ENCODE measurements at regions not wholly inside any gene's neighbourhood (a gene's known extent, or its start where the extent isn't known, plus 50 kb on each side); places are given as distances from the start of the nearest gene placed in this dataset.
"Not testable (repeated sequence)": the region's sequence is repeated elsewhere in the genome, so short reads cannot be mapped to it uniquely, and the experiment has no call there.

DNA sequence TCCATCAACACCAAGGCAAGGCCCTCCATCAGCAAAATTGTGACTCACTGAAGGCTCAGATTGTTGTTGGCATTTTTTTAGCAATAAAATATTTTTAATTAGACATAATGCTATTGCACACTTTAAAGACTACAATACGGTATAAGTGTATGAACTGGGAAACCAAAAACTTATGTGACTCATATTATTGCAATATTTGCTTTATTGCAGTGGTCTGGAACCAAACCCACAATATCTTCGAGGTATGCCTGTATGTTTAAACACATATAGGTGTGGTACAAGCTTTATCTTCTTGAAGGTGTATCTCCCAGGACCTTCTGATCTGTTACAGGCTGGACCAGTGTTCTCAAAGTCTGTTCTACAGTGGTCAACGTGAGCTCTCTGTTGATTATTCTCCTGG, 142.3 kb upstream of the FNDC3A start:
- H3K36me3 ChIP-seq, result no peaks in the 10 kb centered on the region
- DNase-seq, result no peak
- H3K9me3 ChIP-seq, result no peaks in the 10 kb centered on the region; the same call in 1 of the 2 replicates
- TF ChIP-seq, protein P1, sequence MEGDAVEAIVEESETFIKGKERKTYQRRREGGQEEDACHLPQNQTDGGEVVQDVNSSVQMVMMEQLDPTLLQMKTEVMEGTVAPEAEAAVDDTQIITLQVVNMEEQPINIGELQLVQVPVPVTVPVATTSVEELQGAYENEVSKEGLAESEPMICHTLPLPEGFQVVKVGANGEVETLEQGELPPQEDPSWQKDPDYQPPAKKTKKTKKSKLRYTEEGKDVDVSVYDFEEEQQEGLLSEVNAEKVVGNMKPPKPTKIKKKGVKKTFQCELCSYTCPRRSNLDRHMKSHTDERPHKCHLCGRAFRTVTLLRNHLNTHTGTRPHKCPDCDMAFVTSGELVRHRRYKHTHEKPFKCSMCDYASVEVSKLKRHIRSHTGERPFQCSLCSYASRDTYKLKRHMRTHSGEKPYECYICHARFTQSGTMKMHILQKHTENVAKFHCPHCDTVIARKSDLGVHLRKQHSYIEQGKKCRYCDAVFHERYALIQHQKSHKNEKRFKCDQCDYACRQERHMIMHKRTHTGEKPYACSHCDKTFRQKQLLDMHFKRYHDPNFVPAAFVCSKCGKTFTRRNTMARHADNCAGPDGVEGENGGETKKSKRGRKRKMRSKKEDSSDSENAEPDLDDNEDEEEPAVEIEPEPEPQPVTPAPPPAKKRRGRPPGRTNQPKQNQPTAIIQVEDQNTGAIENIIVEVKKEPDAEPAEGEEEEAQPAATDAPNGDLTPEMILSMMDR (IDR thresholded peaks at IDR 0.05; ENCODE audit: low read depth, low read length), result no peak
- H3K27me3 ChIP-seq, result no peaks in the 10 kb centered on the region
- no peak overlapping the region for H3K4me3 ChIP-seq (ENCODE audit: low read depth, low read length)
- H3K4me1 ChIP-seq, result peaks cover 19% of the 10 kb centered on the region

DNA sequence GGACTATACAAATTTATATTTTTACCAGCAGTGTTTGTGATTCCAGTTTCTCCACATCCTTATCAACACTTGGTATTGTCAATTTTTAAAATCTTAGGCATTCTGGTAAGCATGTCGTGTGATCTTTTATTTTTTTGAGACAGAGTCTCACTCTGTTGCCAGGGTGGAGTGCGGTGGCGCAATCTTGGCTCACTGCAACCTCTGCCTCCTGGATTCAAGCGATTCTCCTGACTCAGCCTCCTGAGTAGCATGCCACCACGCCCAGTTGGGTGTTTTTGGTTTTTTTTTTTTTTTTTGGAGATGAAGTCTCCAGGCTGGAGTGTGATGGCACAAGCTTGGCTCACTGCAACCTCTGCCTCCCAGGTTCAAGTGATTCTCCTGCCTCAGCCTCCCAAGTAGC, 140.4 kb upstream of the FNDC3A start:
- H3K9me3 ChIP-seq; H3K27me3 ChIP-seq; H3K36me3 ChIP-seq; H3K4me1 ChIP-seq; H3K4me3 ChIP-seq (ENCODE audit: low read depth, low read length); DNase-seq: not testable (repeated sequence)

DNA sequence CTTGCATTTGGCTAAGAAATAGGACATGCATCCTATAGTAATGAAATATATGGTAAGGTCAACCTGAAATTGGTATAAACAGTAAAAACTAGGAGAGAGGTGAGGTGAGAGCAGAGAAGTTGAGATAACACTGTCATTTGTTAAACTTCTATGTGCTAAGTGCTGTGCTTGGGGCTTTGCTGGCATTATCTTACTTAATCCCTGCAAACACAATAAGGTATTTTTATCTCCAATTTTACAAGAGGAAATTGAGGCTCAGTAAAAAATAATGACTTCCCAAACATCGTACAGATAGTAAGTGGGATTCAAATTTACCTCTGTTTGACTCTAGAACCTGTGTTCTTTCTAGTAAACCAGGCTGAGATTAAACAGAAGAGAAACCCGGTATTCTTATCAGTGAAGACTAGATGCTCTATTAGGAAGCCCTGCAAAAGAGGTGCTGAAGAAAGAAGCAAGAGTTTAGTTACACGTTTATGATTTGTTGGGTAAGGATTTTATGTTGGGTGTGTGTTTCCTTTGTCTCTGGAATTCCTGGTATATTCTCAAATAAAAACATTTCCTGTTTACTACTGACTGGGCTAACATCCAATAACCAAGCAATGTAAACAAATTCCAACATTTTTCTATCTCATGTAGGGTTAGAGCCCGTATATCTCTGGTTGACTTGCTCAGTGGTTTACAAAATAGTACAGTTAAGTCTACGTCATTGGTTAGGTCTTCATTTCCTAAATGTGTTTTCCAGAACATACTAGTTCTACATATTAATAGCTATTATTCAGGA, 137.3 kb upstream of the FNDC3A start:
- TF ChIP-seq, protein P1 (IDR thresholded peaks at IDR 0.05; ENCODE audit: low read depth, low read length), result no peak
- Histone ChIP-seq H3K4me3 (ENCODE audit: low read depth, low read length) (no peak overlapping the region), H3K36me3 (no peaks in the 10 kb centered on the region), H3K27me3 (no peaks in the 10 kb centered on the region), H3K9me3 (no peaks in the 10 kb centered on the region), H3K4me1 (peaks cover 6% of the 10 kb centered on the region)
- no peak for DNase-seq

DNA sequence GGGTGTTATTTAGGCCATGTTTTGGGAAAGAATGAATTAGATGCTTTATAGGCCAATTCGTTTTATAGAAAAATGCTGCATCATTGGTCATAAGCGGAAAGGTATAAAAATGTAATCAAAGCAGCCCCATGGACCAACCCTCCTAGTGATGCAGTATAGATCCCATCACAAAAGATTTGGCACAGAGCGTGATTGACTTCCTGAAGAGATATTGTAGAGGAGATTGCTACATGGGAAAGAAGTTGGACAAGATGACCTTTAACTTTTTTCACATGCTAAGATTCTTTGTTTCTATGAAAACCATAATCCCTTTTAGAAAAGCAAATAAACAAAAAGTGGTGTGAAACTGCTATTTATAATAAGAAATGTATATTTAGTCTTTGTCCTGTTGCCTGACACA, 136.5 kb upstream of the FNDC3A start:
- H3K4me1 ChIP-seq, result peaks cover 13% of the 10 kb centered on the region
- no peak for DNase-seq
- H3K27me3 ChIP-seq, result no peaks in the 10 kb centered on the region
- no peaks in the 10 kb centered on the region for H3K36me3 ChIP-seq
- TF ChIP-seq, protein P1 (IDR thresholded peaks at IDR 0.05; ENCODE audit: low read depth, low read length), result no peak
- no peak overlapping the region for H3K4me3 ChIP-seq (ENCODE audit: low read depth, low read length)
- no peaks in the 10 kb centered on the region for H3K9me3 ChIP-seq

DNA sequence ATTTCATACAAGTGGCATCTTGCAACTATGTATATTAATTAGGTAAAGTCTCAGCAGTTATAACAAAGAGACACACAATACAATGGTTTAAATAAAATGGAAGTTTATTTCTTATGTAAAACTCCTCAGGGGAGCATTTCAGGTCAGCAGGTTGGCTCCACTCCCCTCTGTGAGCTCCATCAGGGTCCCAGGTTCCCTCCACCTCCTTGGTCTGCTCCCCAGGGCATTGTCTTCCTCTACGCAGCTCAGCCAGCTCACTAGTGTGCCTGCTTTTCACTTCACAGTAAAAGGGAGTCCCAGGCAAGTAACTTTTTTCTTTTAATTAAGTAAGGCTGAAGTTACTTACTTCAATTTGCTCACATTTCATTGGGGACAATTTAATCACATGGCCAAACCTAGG, 135.3 kb upstream of the FNDC3A start:
- TF ChIP-seq, protein P1 (IDR thresholded peaks at IDR 0.05; ENCODE audit: low read depth, low read length), result no peak
- Histone ChIP-seq H3K4me1 (peaks cover 12% of the 10 kb centered on the region), H3K4me3 (ENCODE audit: low read depth, low read length) (no peak overlapping the region), H3K36me3 (no peaks in the 10 kb centered on the region), H3K9me3 (no peaks in the 10 kb centered on the region), H3K27me3 (no peaks in the 10 kb centered on the region)
- DNase-seq, result no peak

DNA sequence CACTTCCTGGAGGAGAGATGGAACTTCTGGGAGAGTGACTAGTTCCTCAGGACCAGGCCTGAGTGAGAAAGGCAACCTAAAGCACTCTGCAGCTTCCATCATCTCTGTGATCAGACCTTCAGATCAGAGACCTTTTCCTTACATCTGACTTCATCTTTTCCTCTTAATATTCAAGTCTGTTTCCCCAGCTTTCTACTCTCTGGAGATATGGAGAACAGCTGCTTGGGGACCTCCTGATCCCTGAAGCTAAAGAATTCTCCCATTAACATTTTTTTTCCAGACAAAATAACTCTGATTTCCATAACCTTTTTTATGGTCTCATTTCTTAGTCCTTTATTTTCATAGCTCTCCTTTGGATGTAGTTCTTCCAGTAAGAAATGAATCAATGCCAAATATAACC, 133.4 kb upstream of the FNDC3A start:
- H3K4me1 ChIP-seq, result peaks cover 16% of the 10 kb centered on the region
- no peak for DNase-seq
- no peak overlapping the region for H3K4me3 ChIP-seq (ENCODE audit: low read depth, low read length)
- H3K9me3 ChIP-seq, result no peaks in the 10 kb centered on the region
- TF ChIP-seq, protein P1 (IDR thresholded peaks at IDR 0.05; ENCODE audit: low read depth, low read length), result no peak
- no peaks in the 10 kb centered on the region for H3K36me3 ChIP-seq
- H3K27me3 ChIP-seq, result no peaks in the 10 kb centered on the region
